ENCODE measurements at regions not wholly inside any gene's neighbourhood (a gene's known extent, or its start where the extent isn't known, plus 50 kb on each side); places are given as distances from the start of the nearest gene placed in this dataset.

DNA sequence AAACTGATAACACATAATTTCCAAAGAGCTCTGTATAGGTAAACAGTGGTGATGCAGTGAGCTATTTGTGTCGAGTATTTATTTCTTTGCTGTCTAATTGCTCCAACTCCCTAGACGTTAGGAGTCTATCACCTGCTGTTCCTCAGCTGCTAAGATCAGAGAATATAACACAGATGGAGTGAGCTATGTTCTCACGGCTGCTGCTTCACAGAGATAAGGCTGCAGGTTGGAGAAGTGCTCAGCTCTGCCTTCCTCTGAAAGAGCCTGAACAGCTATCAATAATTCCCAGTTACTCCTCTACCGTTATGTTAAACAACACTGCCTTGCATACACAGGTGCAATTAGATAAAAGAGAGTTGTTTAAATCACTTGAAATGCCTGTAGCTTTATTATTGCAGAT, 103.2 kb upstream of the MDGA2 start:
- TF ChIP-seq CTCF (IDR thresholded peaks at IDR 0.05): no peak
- TF ChIP-seq POLR2A (IDR thresholded peaks at IDR 0.05): no peak

All from adrenal gland (tissue), 5 donors.